22Rv1 (cell line): ENCODE measurements at regions not wholly inside any gene's neighbourhood (a gene's known extent, or its start where the extent isn't known, plus 50 kb on each side); places are given as distances from the start of the nearest gene placed in this dataset.

ENCODE experiments used
- ZFX ChIP-seq: fragments of 450-650 bp; IDR thresholded peaks from 2 replicates; pipeline ENCODE4 v1.6.1; 2017; ENCODE audit warnings: antibody characterized with exemption, borderline replicate concordance
- TF ChIP-seq, protein P1 (sequence below): fragments of 450-650 bp; IDR thresholded peaks from 2 replicates; pipeline ENCODE4 v1.5.1; 2017; ENCODE audit warnings: mild to moderate bottlenecking

DNA sequence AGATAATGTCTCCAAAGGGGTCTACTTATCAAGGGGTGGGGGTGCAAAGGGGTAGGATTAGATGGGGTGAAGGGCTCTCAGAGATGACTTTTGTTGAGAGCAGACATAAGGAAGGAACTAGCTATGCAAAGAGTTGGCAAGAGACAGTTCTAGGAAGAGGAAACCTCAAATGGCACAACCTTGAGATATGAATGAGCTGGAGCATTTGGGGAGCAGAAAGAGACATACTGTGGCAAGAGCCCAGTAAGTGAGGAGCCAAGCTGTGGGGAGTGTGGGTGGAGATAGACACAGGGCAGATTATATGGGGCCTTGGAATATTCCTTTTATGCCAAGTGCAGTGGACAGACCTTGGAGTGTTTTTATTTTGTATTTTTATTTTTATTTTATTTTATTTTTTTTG, 84.8 kb upstream of the BTG3 start:
- TF ChIP-seq, protein P1, sequence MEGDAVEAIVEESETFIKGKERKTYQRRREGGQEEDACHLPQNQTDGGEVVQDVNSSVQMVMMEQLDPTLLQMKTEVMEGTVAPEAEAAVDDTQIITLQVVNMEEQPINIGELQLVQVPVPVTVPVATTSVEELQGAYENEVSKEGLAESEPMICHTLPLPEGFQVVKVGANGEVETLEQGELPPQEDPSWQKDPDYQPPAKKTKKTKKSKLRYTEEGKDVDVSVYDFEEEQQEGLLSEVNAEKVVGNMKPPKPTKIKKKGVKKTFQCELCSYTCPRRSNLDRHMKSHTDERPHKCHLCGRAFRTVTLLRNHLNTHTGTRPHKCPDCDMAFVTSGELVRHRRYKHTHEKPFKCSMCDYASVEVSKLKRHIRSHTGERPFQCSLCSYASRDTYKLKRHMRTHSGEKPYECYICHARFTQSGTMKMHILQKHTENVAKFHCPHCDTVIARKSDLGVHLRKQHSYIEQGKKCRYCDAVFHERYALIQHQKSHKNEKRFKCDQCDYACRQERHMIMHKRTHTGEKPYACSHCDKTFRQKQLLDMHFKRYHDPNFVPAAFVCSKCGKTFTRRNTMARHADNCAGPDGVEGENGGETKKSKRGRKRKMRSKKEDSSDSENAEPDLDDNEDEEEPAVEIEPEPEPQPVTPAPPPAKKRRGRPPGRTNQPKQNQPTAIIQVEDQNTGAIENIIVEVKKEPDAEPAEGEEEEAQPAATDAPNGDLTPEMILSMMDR, result no peak
- no peak for TF ChIP-seq ZFX
